ENCODE measurements at regions not wholly inside any gene's neighbourhood (a gene's known extent, or its start where the extent isn't known, plus 50 kb on each side); places are given as distances from the start of the nearest gene placed in this dataset.

- no peak for TF ChIP-seq CTCF (IDR thresholded peaks at IDR 0.05; ENCODE audit: low read depth, low read length, missing control alignments)
- in situ Hi-C loops (cut with HindIII; ENCODE audit: low sequenced_read_pairs) = no loop called here
- H3K4me3 ChIP-seq (ENCODE audit: low read depth, low read length) = no peak overlapping the region
These were observed 222.9 kb upstream of the MYL2 start for GRCh38 chr12:111143271-111143670.

GRCh38 chr12:111141205-111141604, 220.8 kb upstream of the MYL2 start:
- DNase-seq (ENCODE audit: low read depth) = no peak
- no peak for TF ChIP-seq CTCF (IDR thresholded peaks at IDR 0.05; ENCODE audit: low read depth, low read length, missing control alignments)
- no peak overlapping the region for H3K4me3 ChIP-seq (ENCODE audit: low read depth, low read length)
- in situ Hi-C loops (cut with HindIII; ENCODE audit: low sequenced_read_pairs) = no loop called here

More at GRCh38 chr12:111143271-111143670, 222.9 kb upstream of the MYL2 start:
- no peak for DNase-seq (ENCODE audit: low read depth)

- H3K4me3 ChIP-seq (ENCODE audit: low read depth, low read length) = no peak overlapping the region
- DNase-seq (ENCODE audit: low read depth) = no peak
- in situ Hi-C loops (cut with HindIII; ENCODE audit: low sequenced_read_pairs) = no loop called here
- no peak for TF ChIP-seq CTCF (IDR thresholded peaks at IDR 0.05; ENCODE audit: low read depth, low read length, missing control alignments)
These were observed 217.6 kb upstream of the MYL2 start for GRCh38 chr12:111138016-111138415.

GRCh38 chr12:111135293-111135832, 215.0 kb upstream of the MYL2 start:
- TF ChIP-seq CTCF (IDR thresholded peaks at IDR 0.05; ENCODE audit: low read depth, low read length, missing control alignments) = no peak
- in situ Hi-C loops (cut with HindIII; ENCODE audit: low sequenced_read_pairs) = no loop called here
- no peak overlapping the region for H3K4me3 ChIP-seq (ENCODE audit: low read depth, low read length)
- DNase-seq (ENCODE audit: low read depth) = no peak

GRCh38 chr12:111130336-111130735, 210.0 kb upstream of the MYL2 start:
- TF ChIP-seq CTCF (IDR thresholded peaks at IDR 0.05; ENCODE audit: low read depth, low read length, missing control alignments) = no peak
- H3K4me3 ChIP-seq (ENCODE audit: low read depth, low read length) = no peak overlapping the region
- in situ Hi-C loops (cut with HindIII; ENCODE audit: low sequenced_read_pairs) = no loop called here
- DNase-seq (ENCODE audit: low read depth) = no peak

GRCh38 chr12:111129149-111129767, 208.9 kb upstream of the MYL2 start:
- in situ Hi-C loops (cut with HindIII; ENCODE audit: low sequenced_read_pairs) = no loop called here
- no peak overlapping the region for H3K4me3 ChIP-seq (ENCODE audit: low read depth, low read length)
- TF ChIP-seq CTCF (IDR thresholded peaks at IDR 0.05; ENCODE audit: low read depth, low read length, missing control alignments) = no peak
- DNase-seq (ENCODE audit: low read depth) = no peak

All from astrocyte of the cerebellum (primary cell).